ENCODE measurements at regions not wholly inside any gene's neighbourhood (a gene's known extent, or its start where the extent isn't known, plus 50 kb on each side); places are given as distances from the start of the nearest gene placed in this dataset.

DNA sequence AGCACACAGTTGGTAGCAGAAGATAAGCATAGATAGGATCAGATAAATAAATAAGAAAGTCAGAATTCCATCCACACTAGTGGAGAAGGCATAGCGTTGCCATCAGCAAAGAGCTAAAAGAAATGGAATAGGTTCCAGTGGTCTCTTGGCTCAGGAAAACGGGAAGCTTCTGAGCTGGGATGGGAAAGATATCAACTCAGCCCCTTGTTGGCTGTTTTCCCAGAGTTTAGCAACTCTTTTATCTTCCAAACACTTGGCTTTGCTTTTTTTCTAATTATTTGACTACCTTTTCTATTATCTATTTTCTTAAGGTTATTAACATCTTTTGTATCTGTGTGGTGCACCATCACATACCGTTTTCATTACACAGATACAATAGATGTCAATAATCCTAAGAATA is 445.7 kb upstream of the TRPC7 start:
- DNase-seq (ENCODE audit: low spot score): no peak

DNA sequence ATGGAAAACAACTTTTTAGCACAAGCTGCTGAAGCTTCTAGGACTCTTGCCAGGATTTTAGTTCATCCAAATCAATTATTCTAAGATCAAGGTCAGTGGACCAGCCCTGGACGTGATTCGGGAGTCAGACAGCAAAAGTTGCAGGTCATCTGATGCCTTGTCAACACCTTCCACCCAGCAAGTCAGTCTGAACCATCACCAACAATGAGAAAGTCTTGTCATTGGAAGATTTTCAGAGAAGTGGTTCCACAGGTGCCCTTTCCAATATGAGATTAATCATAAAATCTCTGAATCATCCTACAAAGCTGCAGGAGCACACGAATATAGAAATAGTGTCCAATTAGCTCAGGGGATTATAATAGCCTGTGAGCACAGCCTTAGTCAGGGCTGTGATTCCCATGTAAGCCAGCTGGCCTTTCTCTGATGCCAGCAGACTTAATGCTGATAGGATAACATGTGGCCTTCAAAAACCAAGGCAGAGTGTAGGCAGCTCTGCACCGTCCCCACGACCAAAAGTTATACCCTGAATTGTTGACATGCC is 445.0 kb upstream of the TRPC7 start:
- peak; percentile 57 for DNase-seq (ENCODE audit: low spot score)

DNA sequence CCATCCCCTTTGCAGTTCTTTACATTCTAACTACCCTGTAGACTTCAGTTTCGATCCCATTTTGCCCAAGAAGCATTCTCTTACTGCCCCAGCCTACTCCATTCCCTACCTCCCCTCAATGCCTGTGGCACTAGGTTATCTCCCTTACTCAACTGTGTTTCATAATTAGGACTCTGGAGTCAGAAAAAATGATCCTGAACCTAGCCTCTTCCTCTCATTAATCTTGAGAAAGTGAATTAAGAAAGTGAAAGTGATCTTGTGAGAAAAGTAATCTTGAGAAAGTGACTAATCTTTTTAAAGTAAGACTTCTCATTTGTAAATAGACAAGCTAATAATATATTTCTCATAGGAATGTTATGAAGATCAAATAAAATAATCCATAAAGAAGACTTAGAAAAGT is 444.0 kb upstream of the TRPC7 start:
- DNase-seq (ENCODE audit: low spot score): no peak

DNA sequence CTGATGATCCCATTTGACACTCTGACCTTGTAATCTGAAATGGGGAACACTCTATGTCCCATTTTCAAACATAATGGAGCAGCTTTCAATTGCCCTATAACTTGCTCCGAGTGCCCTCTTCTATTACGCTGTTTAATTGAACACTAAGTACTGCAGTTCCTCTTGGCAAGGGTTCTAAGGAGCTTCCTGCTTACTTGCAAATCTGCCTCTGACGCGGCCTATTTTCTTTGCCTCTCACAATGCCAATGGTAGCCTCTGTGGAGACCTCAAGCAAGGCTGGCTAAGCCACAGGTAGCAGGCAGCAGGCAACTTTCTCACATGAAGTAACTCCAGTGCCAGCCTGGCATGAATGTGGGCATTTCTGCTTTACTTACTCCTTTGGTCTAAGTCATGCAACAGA is 443.4 kb upstream of the TRPC7 start:
- DNase-seq (ENCODE audit: low spot score): no peak

DNA sequence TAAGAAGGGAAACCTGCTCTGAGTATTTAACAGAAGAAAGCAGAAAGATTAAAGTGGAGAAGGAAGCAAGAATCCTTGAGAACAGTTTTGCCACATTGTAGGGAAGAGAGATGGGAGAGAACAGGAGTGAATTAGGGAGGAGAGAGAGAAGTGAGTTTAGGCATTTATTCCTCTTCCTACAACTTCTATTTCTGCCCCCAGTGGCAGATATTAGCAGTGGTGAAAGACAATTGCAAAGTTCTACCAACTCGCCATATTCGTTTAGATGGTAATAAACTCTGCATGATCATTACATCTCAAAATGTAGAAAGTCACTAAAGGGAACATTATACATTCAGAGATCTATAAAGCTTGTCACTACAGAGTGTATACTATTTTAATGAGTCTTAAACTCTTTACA is 440.1 kb upstream of the TRPC7 start:
- DNase-seq (ENCODE audit: low spot score): no peak

DNA sequence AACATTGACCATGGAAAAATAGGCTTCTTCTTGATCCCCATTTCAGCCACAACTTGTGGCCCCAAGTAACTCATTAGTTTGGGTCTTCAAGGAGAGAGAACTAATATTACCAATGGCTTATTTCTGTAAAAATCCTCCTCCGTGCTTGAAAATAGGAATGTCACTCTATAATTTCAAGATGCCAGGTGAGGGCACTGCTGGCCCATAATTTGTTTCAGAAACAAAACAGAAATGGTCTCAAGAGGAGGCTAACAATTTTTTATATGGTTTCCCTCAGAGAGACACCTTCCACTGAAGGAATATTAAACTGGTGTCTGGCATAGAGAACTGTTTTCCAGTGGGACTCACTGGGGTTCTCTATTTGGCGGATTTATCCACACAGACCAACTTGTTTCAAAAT is 437.0 kb upstream of the TRPC7 start:
- peak; percentile 49 for DNase-seq (ENCODE audit: low spot score)

DNA sequence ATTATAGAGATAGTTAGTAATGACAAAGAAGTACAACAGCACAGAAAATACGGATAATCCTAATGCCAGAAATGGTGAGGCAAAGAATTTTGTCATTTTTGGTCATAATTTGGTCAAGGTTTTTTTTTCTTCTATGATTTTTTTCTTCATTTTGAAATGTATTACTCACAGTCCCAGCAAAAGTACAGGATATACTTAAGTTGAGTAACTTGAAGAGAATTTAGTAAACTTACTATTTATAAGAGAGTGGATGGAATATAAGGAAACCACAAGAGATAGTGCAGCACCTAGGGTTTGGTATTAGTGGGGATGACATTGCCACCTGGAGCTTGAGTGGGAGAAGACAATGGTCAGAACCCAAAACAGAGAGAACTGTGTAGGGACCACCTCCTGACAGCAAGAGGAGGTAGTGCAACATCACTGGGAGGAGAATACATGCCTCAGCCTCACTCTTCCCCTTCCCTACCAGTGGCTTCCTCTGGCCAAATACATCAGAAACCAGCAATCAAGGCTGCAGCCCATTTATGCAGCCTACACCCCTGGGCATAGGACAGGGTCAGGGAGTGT is 434.5 kb upstream of the TRPC7 start:
- no peak for DNase-seq (ENCODE audit: low spot score)

DNA sequence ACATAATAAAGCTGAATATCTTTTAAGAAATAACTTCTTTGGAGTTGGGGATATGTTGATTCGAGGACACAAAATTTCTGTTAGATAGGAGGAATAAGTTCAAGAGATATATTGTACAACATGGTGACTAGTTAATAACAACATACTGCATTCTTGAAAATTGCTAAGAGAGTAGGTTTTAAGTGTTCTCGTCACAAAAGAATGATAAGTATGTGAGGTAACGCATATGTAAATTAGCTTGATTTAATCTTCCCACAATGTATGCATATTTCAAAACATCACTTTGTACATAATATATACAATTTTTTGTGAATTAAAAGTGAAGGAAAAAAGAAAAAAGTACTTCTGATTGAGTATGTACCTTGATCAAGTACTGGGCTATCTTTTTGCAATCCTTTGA is 428.0 kb upstream of the TRPC7 start:
- no peak for DNase-seq (ENCODE audit: low spot score)

DNA sequence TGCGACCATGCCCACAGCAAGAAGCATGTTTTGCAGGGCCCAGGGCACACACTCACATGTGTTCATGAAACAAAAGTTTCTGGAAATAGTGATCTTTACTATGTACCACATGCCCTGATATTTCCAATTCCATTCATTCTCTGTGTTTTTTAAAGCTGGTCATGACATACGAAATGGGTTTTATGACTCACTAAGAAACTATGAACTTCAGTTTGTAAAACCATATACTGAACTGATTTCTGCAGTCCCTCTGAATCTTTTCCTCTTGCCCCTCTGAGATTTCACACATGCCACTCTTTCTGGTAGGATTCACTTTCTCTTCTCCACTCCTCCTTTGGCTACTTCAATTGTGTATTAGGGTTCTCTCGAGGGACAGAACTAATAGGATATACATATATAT is 416.1 kb upstream of the TRPC7 start:
- no peak for DNase-seq (ENCODE audit: low spot score)

DNA sequence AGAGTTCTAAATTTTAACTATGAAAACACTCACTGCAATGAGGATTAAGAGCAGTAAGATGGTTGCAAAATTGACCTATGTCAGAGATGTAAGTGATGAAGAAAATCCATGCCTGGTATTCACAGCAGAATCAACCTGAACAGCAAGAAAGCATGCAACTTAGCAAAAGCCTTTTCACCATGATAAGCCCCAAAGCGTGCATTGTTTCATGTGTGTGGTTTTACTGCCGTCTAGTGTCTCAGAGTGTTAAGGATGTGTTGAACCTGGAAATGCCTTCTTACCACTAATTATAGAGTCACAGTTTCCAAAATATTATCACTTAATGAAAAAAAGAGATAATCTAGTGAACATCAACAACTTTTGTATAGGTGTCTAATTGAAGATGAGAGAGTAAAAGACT is 415.2 kb upstream of the TRPC7 start:
- DNase-seq (ENCODE audit: low spot score): peak; percentile 13

DNA sequence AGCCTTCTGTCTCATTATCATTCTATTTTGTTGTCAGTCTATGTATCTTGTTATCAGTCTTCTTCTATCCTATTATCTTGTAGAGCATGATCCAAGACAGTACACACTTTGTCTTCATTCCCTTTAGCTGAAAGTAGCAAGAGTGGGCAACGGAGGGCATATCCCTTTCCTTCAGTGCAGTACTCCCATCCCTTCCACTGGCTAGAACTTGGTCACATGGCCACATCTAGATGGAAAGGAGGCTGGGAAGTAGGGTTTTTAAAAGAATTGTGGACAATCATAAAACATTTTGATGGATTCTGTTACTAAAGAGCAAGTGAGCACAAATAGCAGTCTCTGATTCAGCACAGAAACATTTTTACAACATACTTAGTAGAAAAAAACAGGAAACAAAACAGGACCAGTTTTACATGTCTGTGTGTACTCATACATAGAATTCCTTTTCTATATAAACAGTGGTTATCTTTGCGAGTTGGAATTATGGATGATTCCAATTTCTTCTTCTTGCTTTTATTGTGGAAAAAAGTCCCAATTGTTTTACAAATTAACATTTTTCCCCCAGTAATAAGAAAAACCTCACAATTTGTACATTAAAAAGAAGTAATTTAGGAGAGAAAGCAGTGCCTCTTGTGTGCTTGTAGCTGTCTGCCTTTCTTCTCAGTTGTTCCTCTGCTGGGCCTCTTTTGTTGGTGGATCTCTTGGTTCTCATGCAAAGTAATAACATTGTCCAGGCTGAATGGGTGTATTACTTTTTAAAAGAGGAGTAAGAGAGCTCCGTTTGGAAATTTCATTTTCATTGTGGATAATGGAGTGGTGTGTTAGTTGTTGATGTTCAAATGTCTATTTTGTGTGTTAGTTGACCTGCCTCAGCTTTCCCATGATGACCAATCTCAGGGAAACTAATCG is 410.9 kb upstream of the TRPC7 start:
- no peak for DNase-seq (ENCODE audit: low spot score)

DNA sequence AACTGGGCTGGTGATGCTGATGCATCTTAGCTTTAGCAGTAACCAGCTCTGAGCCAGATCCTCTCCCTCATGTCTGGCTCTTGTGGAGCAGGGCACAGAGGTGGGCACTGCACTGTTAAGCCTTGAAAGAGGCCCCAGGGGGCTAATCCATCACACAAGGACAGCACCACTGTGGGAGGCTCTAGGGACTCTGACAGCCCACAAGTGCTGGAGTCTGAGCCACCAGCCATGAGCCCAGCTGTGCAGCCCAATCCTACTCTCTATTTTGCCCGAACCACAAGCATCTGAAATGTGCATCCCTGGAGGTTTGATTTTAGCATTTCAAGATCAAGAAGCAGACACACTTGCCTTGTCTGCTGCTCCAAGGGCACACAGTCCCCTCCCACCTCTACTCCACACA is 407.1 kb upstream of the TRPC7 start:
- no peak for DNase-seq (ENCODE audit: low spot score)

DNA sequence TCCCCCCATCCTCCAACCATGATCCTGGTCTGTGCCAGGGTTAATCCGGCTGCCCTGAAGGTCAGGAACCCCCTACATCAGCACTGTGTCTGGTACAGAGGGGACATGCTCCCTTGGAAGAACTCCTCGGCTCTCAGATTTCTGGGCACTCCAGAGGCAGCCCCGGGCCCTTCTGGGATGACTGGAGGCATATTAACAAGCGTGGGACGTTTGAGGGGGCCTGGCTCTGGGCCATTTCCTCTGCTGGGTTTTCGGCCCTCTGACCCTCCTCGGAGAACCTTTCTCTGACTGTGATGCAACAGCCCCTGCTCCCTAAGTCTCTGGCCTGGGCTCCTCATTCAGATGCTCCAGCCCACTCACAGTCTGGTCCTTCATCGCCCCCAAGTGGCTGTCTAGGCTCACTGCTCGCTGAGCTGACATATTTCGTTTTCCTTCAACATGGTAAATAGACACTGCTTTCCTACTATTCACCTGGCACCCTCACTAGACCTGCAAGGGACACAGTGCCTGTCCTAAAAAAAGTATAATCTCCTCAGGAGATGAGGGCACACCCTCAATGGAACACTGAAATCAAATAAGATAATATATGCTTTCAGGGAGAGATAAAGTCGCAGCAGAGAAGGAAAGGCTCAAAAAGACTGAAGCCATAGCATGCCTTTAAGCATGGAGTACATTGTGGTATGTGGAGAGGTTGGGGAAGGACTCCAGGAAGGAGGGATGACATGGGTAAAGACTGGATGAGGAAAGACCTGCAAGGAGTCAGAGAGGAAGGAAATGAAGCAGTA is 404.7 kb upstream of the TRPC7 start:
- peak; percentile 84 for DNase-seq (ENCODE audit: low spot score)

DNA sequence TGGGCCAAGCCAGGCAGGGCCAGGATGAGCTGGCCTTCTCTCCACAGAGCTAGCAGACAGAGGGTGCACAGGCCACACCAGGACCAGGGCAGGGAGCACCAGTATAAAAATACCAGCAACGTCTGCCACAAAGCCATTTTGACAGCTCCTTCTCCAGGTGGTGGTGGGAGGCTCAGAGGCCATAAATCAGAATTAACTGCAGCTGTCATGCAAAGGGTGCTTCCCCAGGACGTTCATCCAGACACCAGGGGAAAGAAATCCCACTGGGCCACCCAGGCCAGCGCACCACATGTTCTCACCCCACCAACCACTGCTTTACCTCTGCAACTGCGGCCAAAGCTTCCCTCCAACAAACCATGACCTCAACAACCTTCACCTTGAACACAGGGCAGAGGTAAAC is 403.7 kb upstream of the TRPC7 start:
- DNase-seq (ENCODE audit: low spot score): no peak

DNA sequence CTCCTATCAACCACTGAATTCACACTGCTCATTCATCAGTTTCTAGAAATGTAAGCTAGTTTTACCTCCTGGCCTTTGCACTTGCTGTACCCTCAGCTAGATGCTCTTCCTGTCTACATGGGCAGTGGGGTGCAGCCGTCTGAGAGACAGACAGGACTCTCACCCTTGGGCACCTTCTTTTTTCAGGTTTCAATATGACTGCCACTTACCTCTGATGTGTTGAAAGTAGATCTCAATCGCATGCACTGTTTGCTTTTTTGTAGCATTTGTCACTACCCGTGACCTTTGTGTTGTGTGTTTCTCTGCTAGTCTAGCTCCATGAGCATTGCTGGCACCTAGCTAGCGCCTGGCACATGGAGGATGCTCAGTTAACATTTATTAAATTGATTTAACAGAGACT is 403.1 kb upstream of the TRPC7 start:
- DNase-seq (ENCODE audit: low spot score): no peak

DNA sequence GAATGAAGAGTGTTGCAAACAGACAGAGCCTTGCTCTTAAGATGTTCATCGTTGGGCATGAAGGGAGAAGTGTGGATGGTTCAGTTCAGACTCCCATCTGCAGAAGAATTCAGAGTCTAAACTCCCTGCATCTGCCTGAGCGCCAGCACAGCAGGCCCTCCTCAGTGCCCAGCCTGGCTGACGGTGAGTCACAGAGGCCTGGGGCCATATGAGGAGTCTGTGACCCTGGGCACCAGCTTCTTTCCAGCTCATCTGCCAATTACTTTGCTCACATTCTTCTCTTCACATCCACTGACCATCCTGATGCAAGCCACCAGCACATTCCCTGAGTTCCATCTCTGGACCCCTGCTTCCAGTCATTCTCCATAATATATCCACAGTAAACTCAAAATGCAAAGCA is 401.1 kb upstream of the TRPC7 start:
- no peak for DNase-seq (ENCODE audit: low spot score)

DNA sequence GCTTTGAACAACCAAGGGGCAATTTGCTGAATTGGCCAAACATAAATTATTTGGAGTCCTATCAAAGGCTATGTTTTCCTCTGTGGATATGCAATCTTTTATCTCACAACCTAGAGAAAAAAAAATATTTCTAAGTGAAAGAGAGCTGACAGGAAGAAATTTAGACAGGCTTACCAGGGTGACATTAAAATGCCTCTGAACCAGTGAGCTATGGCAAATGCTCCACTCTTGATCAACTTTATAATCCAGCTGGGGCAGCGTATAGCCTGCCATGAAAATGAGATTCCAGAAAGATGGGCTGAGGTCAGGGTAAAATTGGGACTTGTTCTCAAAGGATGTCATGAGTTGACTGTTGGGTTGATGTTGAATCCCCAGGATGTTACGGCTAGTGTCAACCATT is 399.3 kb upstream of the TRPC7 start:
- no peak for DNase-seq (ENCODE audit: low spot score)

DNA sequence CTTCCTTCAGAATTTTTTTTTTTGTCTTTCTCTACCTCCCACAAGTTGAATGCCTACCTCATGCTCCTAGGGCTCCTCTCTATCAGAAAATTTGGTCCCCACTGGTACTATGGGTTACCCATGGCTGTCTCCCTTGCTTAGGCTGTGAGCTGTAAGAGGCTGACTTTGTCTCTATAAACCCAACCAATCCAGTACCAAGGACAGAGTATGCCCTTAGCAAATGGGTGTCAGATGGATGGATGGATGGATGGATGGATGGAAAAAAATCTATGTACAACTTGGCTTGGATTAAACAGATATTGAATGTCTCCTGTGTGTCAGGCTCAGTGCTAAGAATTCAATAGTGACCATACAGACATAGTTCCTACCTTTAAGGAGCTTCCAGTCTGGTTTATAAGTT is 398.2 kb upstream of the TRPC7 start:
- no peak for DNase-seq (ENCODE audit: low spot score)

DNA sequence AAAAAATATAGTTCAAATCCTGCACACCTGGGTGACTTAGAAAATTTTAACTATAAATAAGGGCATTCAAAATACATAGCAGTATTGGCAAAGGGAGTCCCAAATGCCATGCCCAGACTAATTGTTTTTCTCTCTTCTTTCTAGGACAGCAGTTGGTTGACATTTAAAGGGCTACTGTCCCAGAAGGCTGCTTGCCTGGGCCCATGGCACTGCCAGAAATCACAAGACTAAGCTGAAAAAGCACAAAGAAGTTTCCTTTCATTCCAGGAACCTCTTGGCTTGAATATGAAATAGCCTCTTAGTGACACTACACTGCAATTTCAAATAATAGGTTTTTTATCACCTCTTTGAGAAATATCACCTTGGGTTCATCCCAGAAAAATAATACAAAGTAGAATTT is 388.9 kb upstream of the TRPC7 start:
- peak; percentile 54 for DNase-seq (ENCODE audit: low spot score)

DNA sequence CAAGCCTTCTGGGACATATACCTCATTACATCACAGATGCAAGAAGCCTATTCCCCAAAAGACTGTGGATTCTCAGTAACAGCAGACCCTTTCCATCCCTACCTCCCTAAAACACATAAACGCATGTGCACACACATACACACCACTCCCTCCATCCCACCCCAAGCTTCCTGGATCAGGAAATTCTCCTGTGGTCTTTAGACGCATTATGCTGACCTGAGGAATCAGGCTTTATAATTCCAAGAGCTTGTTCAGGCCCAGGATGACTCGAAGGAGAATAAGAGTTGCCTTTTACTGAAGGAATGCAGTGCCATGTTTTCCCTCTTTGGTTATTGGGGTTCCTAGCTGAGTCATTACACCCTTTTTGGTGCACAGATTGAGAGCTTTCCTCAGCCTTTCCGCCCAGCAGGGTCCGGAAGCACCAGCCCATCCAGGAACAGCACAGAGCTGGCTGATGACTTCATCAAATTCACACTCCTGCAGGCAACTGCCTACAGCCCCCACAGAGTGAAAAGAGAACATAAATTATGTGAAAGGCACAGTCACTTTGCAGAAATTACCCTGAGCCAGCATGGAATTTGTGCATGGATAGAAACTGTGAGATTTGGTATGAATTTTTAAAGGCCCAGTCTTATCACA is 385.0 kb upstream of the TRPC7 start:
- peak; percentile 43 for DNase-seq (ENCODE audit: low spot score)

DNA sequence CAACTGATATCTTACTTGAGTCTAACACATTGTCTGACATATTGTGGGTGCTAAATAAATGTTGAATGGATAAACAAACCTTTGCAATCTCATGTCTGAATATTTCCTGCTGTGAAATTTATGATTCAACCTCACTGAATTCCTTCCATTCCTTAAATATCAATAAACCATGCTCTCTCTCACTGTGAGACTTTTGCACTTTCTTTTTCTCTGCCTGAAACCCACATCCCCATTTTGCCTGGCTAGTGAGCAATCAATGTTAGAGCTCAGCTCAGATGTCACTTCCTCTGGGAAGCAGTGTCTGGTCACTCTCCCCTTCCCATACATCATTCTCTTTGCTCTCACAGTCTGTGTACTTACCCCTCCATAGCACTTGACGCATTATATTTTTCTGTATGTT is 383.7 kb upstream of the TRPC7 start:
- DNase-seq (ENCODE audit: low spot score): no peak

DNA sequence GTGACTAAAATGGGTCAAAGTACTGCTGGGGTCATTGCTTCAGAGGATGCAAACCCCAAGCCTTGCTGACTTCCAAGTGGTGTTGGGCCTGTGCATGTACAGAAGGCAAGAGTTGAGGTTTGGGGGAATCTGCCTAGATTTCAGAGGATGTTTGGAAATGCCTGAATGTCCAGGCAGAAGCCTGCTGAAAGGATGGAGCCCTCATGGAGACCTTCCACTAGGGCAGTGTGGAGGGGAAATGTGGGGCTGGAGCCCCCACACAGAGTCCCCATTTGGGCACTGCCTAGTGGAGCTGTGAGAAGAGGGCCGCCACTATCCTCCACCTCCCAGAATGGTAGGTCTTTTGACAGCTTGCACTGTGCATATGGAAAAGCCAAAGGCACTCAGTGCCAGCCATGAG is 377.7 kb upstream of the TRPC7 start:
- no peak for DNase-seq (ENCODE audit: low spot score)

Data from Ammon's horn (tissue), 1 donor.